A673 (cell line): ENCODE measurements at regions not wholly inside any gene's neighbourhood (a gene's known extent, or its start where the extent isn't known, plus 50 kb on each side); places are given as distances from the start of the nearest gene placed in this dataset.

ENCODE experiments used
- CTCF ChIP-seq: fragments of 300-800, 200-600 bp; sonication (generic); conservative IDR thresholded peaks from 2 replicates; pipeline ENCODE4 v1.5.1; 2017; ENCODE audit warnings: low read depth, mild to moderate bottlenecking, antibody characterized with exemption, low read length, moderate library complexity, mixed read lengths
- EZH2 ChIP-seq: fragments of 200-600 bp; sonication (generic); IDR thresholded peaks from 2 replicates; pipeline ENCODE4 v1.6.1; 2017; ENCODE audit warnings: borderline replicate concordance, low read depth, mild to moderate bottlenecking, mixed read lengths, antibody characterized with exemption, low read length; ENCODE audit not compliant: poor library complexity, severe bottlenecking

- TF ChIP-seq CTCF (peak; percentile 65), EZH2 (no peak)
Measured at GRCh38 chr12:115752913-115753726, 524.4 kb downstream of the MED13L start.
